ENCODE measurements at regions not wholly inside any gene's neighbourhood (a gene's known extent, or its start where the extent isn't known, plus 50 kb on each side); places are given as distances from the start of the nearest gene placed in this dataset.

DNA sequence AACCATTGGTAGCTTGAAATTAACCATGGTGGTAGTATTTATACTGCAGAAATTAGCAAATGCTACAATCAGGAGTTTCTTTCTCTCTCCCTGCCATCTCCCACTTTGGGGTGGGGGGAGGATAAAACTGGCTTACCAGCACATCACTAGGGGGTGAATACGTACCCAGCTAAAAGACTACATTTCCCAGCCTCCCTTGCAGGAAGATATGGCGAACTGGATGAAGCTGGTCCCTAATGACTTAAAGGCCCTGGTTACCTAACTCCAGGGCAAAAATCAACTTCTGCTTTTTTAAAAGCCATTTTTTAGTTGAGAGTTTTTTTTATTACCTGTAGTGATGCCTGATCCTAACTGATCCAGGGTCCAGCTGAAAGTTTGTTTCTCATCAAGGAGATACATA, 70.3 kb upstream of the RAB12 start:
- DNase-seq (ENCODE audit: low read depth, low spot score), result no peak
- no peak overlapping the region for H3K4me2 ChIP-seq (ENCODE audit: low read length)
- H2AFZ ChIP-seq (ENCODE audit: low read depth, low read length, poor library complexity, severe bottlenecking), result no peak overlapping the region
- no peaks in the 10 kb centered on the region for H4K20me1 ChIP-seq (ENCODE audit: insufficient read depth)
- ChIA-PET RAD21 (ENCODE audit: low non-redundant PET in 1 of 2, low total read pairs in 2 of 2, uncharacterized antibody in 2 of 2, unreplicated experiment in 2 of 2) (no interaction called here), POLR2A (no interaction called here), CTCF (no interaction called here)
- H3K9ac ChIP-seq (ENCODE audit: low read length), result no peak overlapping the region
- H3K9me3 ChIP-seq (ENCODE audit: control insufficient read depth in 1 of 2, insufficient read depth in 1 of 2, low read depth in 1 of 2, low read length in 2 of 2), result no peaks in the 10 kb centered on the region
- ATAC-seq, result no peak
- no TSS peak for BruUV-seq (replicated peaks)
- H3K4me1 ChIP-seq (ENCODE audit: control insufficient read depth in 1 of 2, insufficient read depth in 2 of 2, low read length in 2 of 2), result no peaks in the 10 kb centered on the region
- no peaks in the 10 kb centered on the region for H3K36me3 ChIP-seq (ENCODE audit: control insufficient read depth in 1 of 2, insufficient read depth in 2 of 2, low read length in 2 of 2)
- H3K27ac ChIP-seq (ENCODE audit: low read depth, low read length), result no peak overlapping the region
- H3K79me2 ChIP-seq (ENCODE audit: insufficient read depth, low read length), result no peaks in the 10 kb centered on the region
- H3K9me2 ChIP-seq (ENCODE audit: insufficient read depth), result no peaks in the 10 kb centered on the region
- H3K4me3 ChIP-seq (replicated peaks in 1 of 2; ENCODE audit: low read depth in 1 of 2, low read length in 2 of 2), result no peak overlapping the region
- TF ChIP-seq, protein P1, sequence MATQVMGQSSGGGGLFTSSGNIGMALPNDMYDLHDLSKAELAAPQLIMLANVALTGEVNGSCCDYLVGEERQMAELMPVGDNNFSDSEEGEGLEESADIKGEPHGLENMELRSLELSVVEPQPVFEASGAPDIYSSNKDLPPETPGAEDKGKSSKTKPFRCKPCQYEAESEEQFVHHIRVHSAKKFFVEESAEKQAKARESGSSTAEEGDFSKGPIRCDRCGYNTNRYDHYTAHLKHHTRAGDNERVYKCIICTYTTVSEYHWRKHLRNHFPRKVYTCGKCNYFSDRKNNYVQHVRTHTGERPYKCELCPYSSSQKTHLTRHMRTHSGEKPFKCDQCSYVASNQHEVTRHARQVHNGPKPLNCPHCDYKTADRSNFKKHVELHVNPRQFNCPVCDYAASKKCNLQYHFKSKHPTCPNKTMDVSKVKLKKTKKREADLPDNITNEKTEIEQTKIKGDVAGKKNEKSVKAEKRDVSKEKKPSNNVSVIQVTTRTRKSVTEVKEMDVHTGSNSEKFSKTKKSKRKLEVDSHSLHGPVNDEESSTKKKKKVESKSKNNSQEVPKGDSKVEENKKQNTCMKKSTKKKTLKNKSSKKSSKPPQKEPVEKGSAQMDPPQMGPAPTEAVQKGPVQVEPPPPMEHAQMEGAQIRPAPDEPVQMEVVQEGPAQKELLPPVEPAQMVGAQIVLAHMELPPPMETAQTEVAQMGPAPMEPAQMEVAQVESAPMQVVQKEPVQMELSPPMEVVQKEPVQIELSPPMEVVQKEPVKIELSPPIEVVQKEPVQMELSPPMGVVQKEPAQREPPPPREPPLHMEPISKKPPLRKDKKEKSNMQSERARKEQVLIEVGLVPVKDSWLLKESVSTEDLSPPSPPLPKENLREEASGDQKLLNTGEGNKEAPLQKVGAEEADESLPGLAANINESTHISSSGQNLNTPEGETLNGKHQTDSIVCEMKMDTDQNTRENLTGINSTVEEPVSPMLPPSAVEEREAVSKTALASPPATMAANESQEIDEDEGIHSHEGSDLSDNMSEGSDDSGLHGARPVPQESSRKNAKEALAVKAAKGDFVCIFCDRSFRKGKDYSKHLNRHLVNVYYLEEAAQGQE (IDR thresholded peaks at IDR 0.05; ENCODE audit: low read depth), result no peak
- TF ChIP-seq SIN3A (IDR thresholded peaks at IDR 0.05; ENCODE audit: low read depth) (no peak), CBX3 (IDR thresholded peaks at IDR 0.05; ENCODE audit: low read depth) (no peak), EZH2phosphoT487 (IDR thresholded peaks at IDR 0.05; ENCODE audit: borderline replicate concordance) (no peak), ELF1 (IDR thresholded peaks at IDR 0.05; ENCODE audit: borderline replicate concordance, low read depth) (no peak), ZNF274 (IDR thresholded peaks at IDR 0.05; ENCODE audit: low read depth, low read length) (no peak), FOSL1 (IDR thresholded peaks at IDR 0.05; ENCODE audit: low read depth) (no peak), EZH2 (IDR thresholded peaks at IDR 0.05) (no peak), POLR2A (IDR thresholded peaks at IDR 0.05; ENCODE audit: borderline replicate concordance, extremely low read depth, insufficient read depth, insufficient read length) (no peak), CEBPB (IDR thresholded peaks at IDR 0.05; ENCODE audit: low read depth) (no peak)
- TF ChIP-seq, protein P2, sequence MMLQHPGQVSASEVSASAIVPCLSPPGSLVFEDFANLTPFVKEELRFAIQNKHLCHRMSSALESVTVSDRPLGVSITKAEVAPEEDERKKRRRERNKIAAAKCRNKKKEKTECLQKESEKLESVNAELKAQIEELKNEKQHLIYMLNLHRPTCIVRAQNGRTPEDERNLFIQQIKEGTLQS (IDR thresholded peaks at IDR 0.05), result no peak
- TF ChIP-seq, protein P3, sequence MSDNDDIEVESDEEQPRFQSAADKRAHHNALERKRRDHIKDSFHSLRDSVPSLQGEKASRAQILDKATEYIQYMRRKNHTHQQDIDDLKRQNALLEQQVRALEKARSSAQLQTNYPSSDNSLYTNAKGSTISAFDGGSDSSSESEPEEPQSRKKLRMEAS (IDR thresholded peaks at IDR 0.05), result no peak
- TF ChIP-seq, protein P4, sequence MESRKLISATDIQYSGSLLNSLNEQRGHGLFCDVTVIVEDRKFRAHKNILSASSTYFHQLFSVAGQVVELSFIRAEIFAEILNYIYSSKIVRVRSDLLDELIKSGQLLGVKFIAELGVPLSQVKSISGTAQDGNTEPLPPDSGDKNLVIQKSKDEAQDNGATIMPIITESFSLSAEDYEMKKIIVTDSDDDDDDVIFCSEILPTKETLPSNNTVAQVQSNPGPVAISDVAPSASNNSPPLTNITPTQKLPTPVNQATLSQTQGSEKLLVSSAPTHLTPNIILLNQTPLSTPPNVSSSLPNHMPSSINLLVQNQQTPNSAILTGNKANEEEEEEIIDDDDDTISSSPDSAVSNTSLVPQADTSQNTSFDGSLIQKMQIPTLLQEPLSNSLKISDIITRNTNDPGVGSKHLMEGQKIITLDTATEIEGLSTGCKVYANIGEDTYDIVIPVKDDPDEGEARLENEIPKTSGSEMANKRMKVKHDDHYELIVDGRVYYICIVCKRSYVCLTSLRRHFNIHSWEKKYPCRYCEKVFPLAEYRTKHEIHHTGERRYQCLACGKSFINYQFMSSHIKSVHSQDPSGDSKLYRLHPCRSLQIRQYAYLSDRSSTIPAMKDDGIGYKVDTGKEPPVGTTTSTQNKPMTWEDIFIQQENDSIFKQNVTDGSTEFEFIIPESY (IDR thresholded peaks at IDR 0.05; ENCODE audit: extremely low read depth, insufficient replicate concordance, low read length), result no peak
- TF ChIP-seq, protein P5, sequence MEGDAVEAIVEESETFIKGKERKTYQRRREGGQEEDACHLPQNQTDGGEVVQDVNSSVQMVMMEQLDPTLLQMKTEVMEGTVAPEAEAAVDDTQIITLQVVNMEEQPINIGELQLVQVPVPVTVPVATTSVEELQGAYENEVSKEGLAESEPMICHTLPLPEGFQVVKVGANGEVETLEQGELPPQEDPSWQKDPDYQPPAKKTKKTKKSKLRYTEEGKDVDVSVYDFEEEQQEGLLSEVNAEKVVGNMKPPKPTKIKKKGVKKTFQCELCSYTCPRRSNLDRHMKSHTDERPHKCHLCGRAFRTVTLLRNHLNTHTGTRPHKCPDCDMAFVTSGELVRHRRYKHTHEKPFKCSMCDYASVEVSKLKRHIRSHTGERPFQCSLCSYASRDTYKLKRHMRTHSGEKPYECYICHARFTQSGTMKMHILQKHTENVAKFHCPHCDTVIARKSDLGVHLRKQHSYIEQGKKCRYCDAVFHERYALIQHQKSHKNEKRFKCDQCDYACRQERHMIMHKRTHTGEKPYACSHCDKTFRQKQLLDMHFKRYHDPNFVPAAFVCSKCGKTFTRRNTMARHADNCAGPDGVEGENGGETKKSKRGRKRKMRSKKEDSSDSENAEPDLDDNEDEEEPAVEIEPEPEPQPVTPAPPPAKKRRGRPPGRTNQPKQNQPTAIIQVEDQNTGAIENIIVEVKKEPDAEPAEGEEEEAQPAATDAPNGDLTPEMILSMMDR (IDR thresholded peaks at IDR 0.05 in 2 of 3, conservative IDR thresholded peaks at IDR 0.05 in 1 of 3; ENCODE audit: borderline replicate concordance in 1 of 3, insufficient read depth in 1 of 3, low read depth in 2 of 3, low read length in 2 of 3), result no peak
- intact Hi-C loops (cut with micrococcal nuclease), result no loop called here
- H3K27me3 ChIP-seq (ENCODE audit: insufficient read depth, low read length), result no peaks in the 10 kb centered on the region; the same call in 1 of the 2 replicates
